GM21447 (cell line): ENCODE measurements at regions not wholly inside any gene's neighbourhood (a gene's known extent, or its start where the extent isn't known, plus 50 kb on each side); places are given as distances from the start of the nearest gene placed in this dataset.

Experiments
- ATAC-seq: cut with Tn5 transposase; IDR thresholded peaks from one replicate; pipeline ENCODE4 v1.9.1; 2021; ENCODE audit not compliant: unreplicated experiment

DNA sequence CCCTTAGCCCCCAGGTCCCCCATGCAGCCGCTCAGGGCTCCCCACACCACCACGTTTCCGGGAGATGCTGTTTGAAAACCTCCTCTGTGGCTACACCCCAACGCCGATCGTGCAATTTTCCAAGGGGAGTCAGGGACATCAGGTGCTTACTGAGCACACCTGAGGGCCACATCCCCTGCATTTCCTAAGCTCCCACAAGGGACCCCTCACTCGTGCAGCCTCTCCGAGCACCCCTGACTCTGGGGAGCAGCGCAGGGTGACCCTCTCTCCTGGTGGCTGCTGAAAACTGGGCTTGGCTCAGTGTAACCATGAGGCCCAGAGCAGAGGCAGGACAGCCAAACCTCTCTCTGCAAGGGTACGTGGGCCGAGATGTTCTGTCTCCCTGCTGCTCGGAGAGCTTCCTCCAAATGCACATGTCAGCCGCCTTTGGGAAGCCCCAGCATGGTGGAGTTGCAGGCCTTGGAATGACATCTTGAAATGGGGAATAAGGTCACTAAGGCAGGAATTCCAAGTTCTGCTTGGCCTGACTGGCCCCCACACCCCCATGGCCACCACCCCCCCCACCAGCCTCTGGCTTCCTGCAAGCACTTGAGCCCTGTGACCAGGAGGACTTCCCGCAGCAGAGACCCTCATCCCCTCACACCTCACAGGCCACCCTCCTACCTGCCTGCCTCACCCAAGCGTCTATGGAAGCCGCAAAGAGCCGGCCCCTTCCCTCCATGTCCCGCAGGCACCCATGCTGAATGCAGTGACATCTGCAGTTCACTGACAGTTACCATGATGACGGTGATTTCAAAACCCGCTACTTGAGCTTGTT, 257.4 kb downstream of the BRD1 start:
- ATAC-seq = no peak

DNA sequence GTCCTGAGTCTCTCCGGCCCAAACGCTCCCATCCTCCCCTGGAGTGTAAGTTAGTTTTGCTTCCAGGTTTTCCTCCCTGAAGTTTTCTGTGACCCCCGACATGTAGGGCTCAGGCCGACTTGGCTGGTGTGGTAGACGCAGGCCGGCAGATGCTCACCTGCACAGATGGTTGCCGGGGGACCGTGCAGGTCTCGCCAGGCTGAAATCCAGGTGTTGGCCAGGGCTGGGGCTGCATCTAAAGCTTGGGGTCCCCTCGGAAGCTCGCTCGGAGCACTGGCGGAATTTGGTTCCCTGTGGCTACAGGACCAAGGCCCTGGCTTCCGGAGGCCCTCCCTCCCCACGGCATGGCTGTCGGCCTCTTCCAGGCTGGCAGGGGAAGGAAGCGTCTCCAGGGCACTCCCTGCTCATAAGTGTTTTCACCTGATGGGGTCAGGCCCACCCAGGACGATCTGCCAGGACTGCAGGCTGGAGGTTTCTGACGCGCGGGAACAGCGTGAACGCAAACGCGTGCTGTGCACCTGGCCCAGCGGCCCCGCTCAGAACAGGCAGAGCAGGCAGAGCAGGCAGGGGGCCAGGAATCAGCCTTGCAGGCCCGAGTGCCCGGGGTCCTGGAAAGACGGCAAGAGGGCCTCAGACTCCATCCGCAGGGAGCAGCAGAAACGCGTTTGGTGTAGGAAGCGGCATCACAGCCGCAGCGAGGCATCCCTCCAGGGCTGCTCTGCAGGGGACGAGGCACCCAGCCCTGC, 258.2 kb downstream of the BRD1 start:
- no peak for ATAC-seq

DNA sequence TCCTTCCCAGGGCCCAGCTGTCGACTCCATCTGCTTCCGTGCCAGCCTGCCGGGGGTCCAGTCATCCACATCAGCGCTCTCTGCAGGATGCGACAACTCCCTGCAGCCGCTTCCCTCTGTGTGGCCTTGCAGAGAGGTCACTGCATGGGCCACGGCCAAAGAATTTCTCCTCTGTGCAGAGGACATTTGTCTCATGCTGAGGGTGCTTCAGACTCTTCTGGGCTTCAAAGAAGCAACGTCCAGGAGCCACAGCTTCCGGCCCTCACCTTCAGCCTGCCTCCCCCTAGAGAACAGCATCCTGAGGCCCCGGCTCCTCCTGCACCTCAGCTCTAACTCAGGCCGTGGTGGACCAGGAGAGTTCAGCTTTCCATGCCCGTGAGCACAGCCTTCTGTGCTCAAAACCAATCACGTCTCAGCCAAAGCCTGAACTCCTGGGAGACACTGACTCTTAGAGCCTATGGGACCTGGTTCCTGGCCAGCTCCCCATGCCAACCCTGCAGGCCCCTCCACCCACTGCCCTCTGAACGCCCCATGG, 258.9 kb downstream of the BRD1 start:
- no peak for ATAC-seq

DNA sequence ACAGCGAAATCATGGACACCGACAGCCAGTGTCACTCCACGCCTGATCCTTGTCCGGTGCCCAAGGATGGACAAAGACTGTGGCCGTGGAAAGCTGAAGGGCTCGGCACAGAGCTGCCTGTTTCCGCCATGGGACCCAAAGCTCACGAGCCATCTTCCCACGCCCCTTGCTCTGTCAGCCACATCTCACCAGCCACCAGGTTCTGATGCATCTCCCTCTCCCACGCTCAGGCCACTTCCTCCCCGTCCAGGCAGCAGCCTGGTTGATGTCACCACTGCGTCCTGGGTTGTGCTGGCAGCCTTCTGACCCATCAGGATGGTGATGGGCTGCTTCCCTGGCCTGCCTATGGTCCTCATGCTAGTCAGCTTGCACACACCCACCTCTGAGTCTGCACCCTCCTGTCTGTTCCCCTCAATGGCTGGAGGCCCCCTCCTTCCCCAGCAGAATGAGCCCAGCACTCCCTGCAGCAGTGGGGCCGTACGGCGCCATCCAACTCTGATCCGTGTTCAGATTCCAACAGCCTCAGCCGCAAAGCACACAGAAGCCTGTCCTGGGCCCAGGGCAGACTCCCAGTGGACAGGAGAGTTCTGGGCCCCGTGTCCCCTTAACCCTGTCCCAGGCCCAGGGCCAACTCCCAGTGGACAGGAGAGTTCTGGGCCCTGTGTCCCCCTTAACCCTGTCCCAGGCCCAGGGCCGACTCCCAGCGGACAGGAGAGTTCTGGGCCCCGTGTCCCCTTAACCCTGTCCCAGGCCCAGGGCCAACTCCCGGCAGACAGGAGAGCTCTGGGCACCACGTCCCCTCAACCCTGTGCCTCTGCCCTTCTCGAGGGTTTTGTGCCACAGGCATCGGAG, 259.5 kb downstream of the BRD1 start:
- ATAC-seq = no peak

DNA sequence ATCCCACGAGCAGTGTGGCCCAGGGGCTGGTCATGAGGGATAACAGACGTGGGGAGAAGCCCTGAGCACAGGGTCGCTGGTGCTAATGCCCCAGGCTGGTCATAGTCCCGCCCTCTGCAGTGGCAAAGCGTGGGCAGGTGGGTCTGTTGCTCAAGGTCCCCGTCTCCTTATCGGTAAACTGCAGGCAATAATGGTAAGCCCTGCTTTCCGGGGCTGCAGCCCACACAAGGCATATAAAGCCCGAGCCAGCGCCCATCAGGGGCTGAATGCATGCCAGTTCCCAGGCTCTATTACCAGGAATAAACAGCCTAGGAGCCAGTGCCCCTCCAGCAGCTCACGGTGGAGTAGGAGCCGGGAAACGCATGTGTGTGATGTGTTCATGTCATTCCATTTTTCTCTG, 261.0 kb downstream of the BRD1 start:
- ATAC-seq = no peak

DNA sequence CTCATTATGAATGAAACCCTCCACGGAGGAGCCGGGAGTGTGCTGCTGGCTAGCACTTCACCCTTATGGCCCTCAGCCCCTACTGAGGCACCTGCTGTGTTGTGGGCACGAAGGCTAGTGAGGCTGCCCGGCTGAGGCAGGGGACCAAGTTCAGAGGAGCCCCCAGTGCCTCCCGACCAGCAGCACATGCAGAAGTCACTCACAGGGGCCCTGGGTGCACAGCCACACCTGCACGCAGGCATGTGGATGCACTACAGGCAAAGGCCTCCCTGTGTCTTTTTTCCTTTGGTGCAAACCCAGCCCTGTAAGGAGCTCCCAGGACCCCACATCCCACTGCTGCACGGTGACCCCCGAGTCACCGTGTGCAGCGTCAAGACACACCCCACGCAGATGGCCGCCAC, 261.5 kb downstream of the BRD1 start:
- no peak for ATAC-seq

DNA sequence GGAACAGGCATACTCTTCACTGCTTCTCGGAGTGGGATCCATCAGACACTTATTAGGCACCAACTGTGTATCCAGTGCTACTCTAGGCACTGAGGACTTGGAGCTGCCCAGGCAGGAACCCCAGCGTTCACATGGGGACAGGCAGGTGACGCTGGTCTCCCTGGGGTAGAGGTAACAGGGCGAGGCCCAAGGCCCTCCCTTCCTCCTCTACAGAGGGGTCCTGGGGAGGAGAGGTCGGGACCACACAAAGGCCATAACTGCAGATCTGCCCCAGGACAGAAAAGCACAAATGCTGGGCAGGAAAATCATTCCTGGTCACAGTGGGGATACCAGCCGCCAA, 262.2 kb downstream of the BRD1 start:
- no peak for ATAC-seq

DNA sequence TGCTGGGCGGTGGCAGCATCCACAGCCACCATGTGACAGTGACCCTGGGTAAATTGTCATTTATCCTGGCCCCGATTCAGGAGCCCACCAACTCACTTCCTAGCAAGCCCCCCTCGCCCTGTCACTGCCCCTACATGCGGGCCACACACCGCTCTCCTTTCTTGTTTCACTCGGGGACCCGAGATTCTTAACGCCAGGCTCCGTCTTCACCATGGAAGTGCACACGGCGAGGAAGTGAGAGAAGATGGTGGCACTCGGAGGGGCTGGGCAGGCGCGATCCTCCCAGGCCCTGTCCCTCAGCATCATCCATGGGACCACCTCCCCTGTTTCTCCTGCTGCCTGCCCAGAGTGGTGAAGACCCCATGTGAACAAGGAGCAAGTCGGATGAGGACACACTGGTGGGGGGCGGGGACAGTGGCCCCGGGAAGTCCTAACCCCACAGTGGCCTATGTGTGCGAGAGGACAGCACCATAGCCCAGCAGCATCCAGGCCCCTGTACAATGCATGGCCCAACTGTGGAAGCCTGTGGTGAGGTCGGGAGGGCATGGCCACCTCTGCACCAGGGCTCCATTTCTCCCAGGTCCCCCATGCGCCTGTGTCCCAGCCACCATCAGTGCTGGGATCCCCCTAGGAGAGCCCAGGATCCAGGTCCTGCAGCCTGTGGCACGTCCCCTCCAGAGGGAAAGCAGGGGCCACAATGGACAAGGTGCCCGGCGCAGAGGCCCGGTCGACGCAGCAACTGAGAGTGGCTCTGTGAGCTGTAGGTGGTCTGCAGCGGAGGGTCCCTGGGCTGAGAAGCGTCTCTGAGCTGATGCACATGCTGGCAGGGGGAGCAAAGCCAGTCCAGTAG, 262.8 kb downstream of the BRD1 start:
- ATAC-seq = no peak

DNA sequence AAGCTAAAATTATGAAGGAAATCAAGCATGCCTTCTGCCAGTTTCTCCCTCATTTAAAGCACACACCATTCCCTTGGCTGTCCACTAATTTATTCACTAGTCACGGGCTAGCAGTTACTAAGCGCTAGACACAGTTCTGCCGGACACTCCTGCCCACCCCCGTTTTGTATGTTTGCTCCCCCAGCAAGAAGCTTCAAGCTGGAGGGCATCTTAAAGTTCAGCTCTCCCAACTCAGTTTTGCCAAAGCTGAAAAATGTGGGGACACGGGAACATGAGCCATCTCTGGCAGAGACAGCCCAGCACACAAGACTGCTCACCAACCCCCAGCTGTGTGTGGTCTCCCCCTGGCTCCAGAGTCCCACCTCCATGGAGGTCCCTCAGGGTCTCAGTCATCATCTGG, 263.6 kb downstream of the BRD1 start:
- ATAC-seq = no peak

DNA sequence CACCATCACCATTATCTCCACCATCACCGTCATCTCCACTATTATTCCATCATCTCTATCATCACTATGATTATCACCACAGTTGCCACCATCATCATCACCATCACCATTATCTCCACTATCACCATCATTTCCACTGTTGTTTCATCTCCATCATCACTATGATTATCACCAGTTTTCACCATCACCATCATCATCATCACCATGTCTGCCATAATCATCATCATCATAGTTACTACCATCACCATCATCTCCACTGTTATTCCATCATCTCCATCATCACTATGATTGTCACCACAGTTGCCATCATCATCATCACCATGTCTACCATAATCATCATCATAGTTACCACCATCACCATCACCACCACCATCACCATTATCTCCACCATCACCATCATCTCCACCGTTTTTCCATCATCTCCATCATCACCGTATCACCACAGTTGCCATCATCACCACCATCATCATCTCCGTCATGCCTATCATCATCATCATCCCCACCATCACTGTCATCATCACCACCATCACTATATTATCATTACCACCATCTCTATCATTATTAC, 264.9 kb downstream of the BRD1 start:
- no peak for ATAC-seq

DNA sequence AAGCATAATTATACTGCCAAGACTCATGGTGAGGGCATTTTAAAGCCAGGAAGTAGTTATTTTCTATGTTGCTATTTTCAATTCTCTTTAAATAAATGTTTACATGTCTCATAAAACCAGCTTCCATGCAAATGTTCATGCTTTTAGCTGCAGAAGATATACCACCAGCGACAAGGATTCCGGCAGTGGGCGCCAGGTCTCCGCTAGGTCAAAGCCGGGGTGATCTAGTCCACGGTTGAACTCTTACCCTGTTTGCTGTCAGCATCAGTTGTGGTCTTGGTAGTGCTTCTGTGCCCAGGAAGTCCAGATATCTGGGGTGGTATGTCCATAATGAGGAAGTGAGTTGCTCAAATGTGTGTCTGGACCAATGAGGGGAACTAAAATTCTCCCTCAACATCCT, 265.7 kb downstream of the BRD1 start:
- no peak for ATAC-seq

DNA sequence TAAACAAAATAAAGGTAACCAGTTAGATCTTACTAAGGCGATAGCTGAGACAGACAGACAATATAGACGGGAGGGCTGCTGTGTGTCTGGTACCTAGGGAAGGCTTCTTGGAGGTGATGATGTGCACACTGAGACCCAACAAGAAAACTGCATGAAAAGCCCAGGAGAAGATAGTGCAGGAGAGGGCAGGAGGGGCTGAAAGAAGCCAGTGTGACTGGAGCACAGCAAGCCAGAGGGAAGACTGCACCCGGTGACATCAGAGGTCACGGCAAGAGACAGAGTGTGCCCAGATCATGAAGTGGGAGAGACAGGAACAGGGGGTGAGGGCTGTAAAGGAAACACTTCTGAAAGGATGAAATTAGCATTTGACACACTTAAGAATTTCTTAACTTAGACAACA, 266.3 kb downstream of the BRD1 start:
- ATAC-seq = no peak

DNA sequence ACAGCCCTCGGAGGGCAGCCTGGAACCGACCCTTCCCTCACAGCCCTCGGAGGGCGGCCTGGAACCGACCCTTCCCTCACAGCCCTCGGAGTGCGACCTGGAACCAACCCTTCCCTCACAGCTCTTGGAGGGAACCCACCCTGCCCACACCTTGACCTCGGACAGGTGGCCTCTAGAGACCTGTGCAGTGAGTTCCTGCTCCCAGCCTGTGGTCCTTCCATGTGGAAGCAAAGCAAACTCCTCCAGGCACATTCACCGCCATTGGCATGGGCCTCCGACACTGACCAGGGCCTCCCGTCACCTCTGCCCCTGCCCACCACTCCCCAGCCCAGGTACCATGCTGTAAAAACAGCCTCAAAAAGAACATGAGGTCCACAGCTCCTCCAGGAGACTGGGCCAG, 272.1 kb downstream of the BRD1 start:
- no peak for ATAC-seq

DNA sequence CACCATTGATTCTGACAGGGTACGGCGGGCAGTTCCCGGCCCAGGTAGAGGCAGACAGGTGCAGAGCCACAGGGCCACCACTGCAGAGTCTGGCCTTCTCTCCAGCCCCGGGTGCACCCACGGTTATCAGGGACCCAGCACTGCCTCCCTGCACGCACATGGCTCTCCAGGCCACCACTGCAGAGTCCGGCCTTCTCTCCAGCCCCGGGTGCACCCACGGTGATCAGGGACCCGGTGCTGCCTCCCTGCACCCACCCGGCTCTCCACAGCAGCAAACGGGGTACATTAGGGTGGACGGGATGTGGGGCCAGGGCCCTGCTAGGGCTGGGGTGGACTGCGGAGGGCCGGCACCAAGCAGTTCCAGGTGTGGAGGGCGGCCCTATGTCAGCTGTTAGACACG, 272.9 kb downstream of the BRD1 start:
- no peak for ATAC-seq

DNA sequence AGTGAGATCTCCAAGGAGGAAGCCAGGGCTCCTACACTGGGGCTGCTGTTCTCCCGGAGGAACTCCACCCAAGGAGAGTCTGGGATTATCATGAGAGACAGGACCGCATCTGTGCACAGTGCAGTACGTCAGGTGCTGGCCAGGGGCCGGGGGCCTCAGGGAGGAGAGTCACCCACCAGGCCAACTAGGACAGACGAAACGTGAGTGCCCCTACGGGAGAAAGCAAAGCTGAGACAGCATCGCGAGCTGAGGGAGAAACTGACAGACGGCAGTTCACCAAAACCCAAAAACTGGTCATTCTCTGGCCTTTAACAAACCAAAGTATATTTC, 273.4 kb downstream of the BRD1 start:
- no peak for ATAC-seq

DNA sequence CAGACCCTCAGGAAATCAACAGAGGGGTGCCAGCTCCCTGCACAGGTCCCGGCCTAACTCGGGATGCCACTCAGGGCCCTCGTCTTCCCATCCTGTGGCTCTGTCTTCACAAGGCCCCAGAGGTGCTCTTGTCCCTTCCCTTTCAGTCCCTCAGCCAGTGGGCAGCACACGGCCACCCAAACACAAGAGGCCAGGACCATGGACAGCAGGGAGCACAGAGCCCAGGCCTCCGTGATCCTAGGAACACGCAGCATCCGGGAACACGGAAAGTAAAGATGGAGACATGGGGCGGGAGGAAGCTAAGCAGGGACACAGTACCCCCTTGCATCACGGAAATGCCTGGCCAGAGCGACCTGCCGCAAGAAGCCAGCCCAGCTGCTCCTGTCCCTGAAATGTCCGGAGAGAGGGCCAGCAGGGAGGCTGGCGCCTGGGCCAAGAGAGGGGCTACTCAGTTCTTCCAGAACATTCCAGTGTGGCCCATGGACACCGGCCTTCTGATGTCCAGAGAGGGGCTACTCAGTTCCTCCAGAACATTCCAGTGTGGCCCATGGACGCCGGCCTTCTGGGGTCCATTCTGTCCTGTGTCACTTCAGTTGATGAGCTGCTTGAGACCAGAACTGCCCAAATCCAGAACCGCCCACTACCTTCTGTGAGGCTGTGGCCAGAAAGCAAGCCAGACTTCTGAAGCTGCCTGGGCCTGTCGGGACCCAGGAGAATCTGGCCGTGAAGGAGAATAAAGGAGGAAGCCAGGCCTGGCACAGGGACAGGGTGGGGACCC, 274.0 kb downstream of the BRD1 start:
- ATAC-seq = no peak

DNA sequence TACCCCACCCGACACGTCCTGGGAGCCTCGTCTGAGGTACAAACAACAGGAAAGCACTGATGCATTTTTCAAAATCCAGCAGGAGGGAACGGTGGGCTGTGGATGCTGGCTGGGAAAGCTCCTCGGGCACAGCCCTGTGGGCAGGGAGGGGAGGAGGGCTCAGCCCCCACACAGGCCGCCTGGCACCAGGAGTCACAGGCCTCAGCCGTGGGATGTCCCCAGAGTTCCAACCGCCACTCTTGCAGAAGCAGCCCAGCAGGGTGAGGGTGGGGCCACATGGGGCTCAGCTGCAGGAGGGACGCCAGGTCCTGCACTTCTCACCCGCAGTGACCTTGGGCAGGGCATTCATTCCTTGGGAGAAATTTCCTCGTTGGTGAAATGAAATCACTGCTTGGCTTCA, 274.6 kb downstream of the BRD1 start:
- no peak for ATAC-seq

DNA sequence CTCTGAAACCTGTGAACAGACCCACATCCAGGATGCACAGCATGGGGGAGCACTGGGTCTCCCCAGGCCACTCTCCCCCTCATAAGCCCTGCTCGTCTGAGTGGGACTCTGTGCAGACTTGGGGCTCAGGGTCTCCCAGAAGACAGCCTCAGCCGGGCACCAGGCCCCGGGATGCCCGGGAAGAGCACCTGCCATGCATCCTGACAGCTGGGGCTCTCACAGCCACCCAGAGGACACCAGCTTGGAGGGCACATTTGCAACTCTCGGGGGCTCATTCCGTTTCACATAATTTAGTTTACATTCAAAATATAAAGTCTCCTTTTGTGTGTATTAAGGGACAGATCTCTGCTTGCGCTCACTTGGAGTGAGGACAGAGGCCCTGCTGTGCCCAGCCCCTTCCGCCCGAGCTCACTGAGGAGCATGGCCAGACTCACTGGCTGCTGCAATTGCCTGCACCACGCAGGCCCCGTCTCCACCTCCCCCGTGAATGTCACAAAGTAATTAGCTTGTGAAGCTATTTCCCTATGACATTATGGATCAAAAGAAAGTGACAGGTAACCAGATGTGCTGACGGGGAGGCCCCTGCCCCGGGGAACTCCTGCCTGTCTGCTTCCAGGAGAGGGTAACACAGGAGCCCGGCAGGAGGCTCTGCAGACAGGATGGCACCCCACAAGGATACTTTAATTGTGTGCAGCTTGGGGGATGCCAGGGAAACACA, 275.6 kb downstream of the BRD1 start:
- no peak for ATAC-seq

DNA sequence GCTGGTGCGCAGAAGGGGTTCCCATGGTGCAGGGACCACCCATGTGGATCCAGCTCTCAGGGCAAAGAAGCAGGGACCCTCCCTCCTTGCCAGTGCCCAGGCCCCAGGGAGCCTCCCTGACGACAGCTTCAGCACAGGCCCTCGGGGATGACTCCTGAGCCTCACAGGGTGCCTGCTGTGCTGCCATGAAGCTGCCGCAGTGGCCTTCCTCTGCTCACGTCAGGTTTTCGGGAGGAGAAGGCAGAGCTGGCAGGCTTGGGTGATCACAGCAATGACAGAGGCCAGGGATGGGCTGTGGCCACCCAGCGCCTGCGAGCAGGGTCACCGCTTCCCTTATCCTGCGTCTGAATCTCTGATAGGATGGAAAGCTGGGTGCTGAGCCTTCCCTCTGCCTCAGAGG, 276.2 kb downstream of the BRD1 start:
- no peak for ATAC-seq
